DOHH2 (cell line): ENCODE measurements at regions not wholly inside any gene's neighbourhood (a gene's known extent, or its start where the extent isn't known, plus 50 kb on each side); places are given as distances from the start of the nearest gene placed in this dataset.

Experiments
- H3F3A ChIP-seq: fragments of 200-600 bp; sonication (generic), shearing (Covaris generic); 2 replicates; pipeline ENCODE4 v1.6.0; 2016; ENCODE audit warnings: antibody characterized with exemption, mild to moderate bottlenecking; ENCODE audit not compliant: control insufficient read depth, insufficient read depth
- H3K27ac ChIP-seq: fragments of 200-600 bp; sonication (generic); 2 replicates; pipeline ENCODE4 v1.5.1; 2014; ENCODE audit warnings: low read depth, mild to moderate bottlenecking, low read length, moderate library complexity
- H3K27me3 ChIP-seq: fragments of 200-600 bp; sonication (generic); 2 replicates; pipeline ENCODE4 v1.6.1; 2014; ENCODE audit warnings: mild to moderate bottlenecking, low read length, mixed read lengths; ENCODE audit not compliant: control insufficient read depth
- H3K36me3 ChIP-seq: fragments of 200-600 bp; sonication (generic); 2 replicates; pipeline ENCODE4 v1.6.1; 2014; ENCODE audit warnings: mild to moderate bottlenecking, low read length, moderate library complexity, mixed read lengths; ENCODE audit not compliant: control insufficient read depth
- H3K4me1 ChIP-seq: fragments of 200-600 bp; sonication (generic); 2 replicates; pipeline ENCODE4 v1.6.1; 2014; ENCODE audit warnings: mild to moderate bottlenecking, low read length, mixed read lengths; ENCODE audit not compliant: control insufficient read depth
- H3K4me2 ChIP-seq: fragments of 200-600 bp; sonication (generic); 2 replicates; pipeline ENCODE4 v1.6.0; 2014; ENCODE audit warnings: mild to moderate bottlenecking, low read length, moderate library complexity
- H3K4me3 ChIP-seq: fragments of 200-600 bp; sonication (generic); 2 replicates; pipeline ENCODE4 v1.5.1; 2014; ENCODE audit warnings: mild to moderate bottlenecking, low read length, mixed read lengths
- H3K79me2 ChIP-seq: fragments of 200-600 bp; sonication (generic); 2 replicates; pipeline ENCODE4 v1.6.1; 2014; ENCODE audit warnings: mild to moderate bottlenecking, low read length, mixed read lengths; ENCODE audit not compliant: control insufficient read depth
- H3K9me2 ChIP-seq: fragments of 200-600 bp; sonication (generic); replicated peaks from 2 replicates; pipeline ENCODE4 v1.6.1; 2014; ENCODE audit warnings: mild to moderate bottlenecking, low read length, mixed read lengths; ENCODE audit not compliant: control insufficient read depth
- H3K9me3 ChIP-seq: fragments of 200-600 bp; sonication (generic); 2 replicates; pipeline ENCODE4 v1.6.1; 2014; ENCODE audit warnings: antibody characterized with exemption, low read length, mixed read lengths; ENCODE audit not compliant: control insufficient read depth, insufficient read depth
- H4K20me1 ChIP-seq: fragments of 200-600 bp; sonication (generic); 2 replicates; pipeline ENCODE4 v1.6.0; 2014; ENCODE audit warnings: low read depth, mild to moderate bottlenecking, antibody characterized with exemption, low read length, moderate library complexity; ENCODE audit not compliant: control insufficient read depth, insufficient read depth
- EZH2phosphoT487 ChIP-seq: fragments of 200-600 bp; sonication (generic); IDR thresholded peaks from 2 replicates; pipeline ENCODE4 v1.6.1; 2017; ENCODE audit warnings: borderline replicate concordance, mild to moderate bottlenecking, antibody characterized with exemption, low read length, moderate library complexity, mixed read lengths
- TF ChIP-seq, protein P1 (sequence below): fragments of 200-600 bp; sonication (generic); IDR thresholded peaks from one replicate; pipeline ENCODE4 v1.5.1; 2014; ENCODE audit warnings: antibody characterized with exemption, mild to moderate bottlenecking, low read depth, low read length; ENCODE audit not compliant: poor library complexity, severe bottlenecking

DNA sequence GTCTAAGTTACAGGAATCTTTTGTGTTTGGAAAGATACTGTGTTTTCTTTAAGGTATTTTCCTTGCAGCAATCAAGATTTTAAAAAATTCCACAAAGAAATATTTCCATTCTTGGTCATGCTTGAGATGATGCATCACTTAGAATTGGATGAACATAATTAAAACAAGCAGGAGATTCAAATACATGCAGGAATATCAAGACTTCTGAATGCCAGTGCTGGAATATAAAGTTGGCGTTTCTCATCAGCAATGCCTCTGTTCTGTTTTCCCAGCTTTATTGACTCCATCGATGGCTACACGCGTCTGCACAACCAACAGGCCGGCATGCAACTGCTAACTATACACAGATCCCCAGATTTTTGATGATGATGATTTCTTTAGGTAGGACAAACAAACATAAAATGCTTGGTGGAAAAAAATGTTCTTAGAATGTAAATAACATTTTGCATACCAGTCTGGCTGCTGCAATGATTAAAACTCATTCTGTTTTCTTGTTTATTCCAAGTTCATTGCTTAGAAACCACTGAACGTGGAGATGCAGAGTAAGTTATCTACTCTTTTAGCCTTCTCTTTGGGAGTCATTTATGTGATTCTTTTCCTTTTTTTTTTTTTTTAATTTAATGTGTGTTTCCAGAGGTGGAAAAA lies 91.3 kb upstream of the FAM171A1 start:
- H3K79me2 ChIP-seq: no peaks in the 10 kb centered on the region
- no peaks in the 10 kb centered on the region for H3K36me3 ChIP-seq
- no peaks in the 10 kb centered on the region for H3K9me3 ChIP-seq
- no peak for TF ChIP-seq EZH2phosphoT487
- TF ChIP-seq, protein P1, sequence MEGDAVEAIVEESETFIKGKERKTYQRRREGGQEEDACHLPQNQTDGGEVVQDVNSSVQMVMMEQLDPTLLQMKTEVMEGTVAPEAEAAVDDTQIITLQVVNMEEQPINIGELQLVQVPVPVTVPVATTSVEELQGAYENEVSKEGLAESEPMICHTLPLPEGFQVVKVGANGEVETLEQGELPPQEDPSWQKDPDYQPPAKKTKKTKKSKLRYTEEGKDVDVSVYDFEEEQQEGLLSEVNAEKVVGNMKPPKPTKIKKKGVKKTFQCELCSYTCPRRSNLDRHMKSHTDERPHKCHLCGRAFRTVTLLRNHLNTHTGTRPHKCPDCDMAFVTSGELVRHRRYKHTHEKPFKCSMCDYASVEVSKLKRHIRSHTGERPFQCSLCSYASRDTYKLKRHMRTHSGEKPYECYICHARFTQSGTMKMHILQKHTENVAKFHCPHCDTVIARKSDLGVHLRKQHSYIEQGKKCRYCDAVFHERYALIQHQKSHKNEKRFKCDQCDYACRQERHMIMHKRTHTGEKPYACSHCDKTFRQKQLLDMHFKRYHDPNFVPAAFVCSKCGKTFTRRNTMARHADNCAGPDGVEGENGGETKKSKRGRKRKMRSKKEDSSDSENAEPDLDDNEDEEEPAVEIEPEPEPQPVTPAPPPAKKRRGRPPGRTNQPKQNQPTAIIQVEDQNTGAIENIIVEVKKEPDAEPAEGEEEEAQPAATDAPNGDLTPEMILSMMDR: no peak
- no peak overlapping the region for H3K4me3 ChIP-seq
- H3F3A ChIP-seq: no peaks in the 10 kb centered on the region
- H3K9me2 ChIP-seq: no peaks in the 10 kb centered on the region
- no peaks in the 10 kb centered on the region for H3K4me1 ChIP-seq
- H3K4me2 ChIP-seq: no peak overlapping the region
- no peak overlapping the region for H3K27ac ChIP-seq
- no peaks in the 10 kb centered on the region for H3K27me3 ChIP-seq
- no peaks in the 10 kb centered on the region for H4K20me1 ChIP-seq

DNA sequence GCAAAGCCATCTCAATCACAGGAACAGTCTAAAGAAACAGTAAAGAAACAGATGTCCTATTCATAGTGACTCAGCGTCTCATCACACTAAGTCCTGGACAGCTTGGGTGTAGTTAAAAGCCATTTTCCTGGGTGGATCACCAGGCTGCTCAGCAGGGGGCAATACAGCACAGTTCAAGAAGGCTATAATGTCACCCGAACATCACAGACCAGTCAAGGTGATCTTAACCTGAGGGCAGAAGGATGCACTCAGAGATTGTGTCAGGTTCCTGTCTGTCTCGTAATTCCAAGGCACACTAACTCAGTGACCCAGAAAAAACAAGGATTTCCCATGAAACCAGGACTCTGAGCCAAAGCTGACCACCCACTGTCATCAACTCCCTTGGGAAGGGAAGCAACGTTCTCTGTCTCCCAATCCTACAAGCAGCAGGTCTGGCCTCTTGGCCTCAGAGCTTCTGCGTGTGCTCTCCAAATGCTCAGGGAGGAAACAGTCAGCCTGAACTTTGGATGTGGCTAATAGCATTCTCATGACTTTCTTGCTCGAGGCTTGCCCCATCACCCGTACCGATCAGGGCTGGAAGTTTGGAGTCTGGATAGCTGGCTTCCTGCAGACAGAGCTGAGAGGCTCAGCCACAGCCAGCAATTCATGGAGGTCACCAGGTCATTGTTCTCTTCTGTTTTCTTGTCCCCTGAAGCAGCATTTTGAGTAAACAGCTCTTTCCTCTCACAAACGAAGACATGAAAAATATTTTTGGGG lies 90.4 kb upstream of the FAM171A1 start:
- no peaks in the 10 kb centered on the region for H3K79me2 ChIP-seq
- H3K4me1 ChIP-seq: no peaks in the 10 kb centered on the region
- H3K4me2 ChIP-seq: no peak overlapping the region

DNA sequence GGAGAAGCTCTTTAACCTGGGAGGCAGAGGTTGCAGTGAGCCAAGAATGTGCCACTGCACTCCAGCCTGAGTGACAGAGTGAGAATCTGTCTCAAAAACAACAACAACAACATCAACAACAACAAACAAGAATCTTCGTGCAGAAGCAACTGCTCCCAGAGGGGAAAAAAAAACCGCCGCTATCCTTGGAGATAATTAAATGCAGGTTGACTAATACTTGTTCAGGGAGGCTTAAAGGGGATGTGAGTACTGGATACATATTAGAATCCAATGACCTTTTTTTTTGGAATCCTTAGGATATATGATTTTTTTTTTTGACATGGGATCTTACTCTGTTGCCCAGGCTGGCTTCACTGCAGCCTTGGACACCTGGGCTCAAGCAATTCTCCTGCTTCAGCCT lies 89.6 kb upstream of the FAM171A1 start:
- Histone ChIP-seq H3F3A (no peaks in the 10 kb centered on the region), H3K9me3 (no peaks in the 10 kb centered on the region), H3K4me3 (no peak overlapping the region), H3K9me2 (no peaks in the 10 kb centered on the region), H3K27ac (no peak overlapping the region), H3K79me2 (no peaks in the 10 kb centered on the region), H3K4me1 (no peaks in the 10 kb centered on the region), H4K20me1 (no peaks in the 10 kb centered on the region), H3K27me3 (no peaks in the 10 kb centered on the region), H3K4me2 (no peak overlapping the region), H3K36me3 (no peaks in the 10 kb centered on the region)
- TF ChIP-seq, protein P1: no peak
- no peak for TF ChIP-seq EZH2phosphoT487

More for the DNA sequence above, 90.4 kb upstream of the FAM171A1 start:
- Histone ChIP-seq H3K4me3 (no peak overlapping the region), H3K9me3 (no peaks in the 10 kb centered on the region), H4K20me1 (no peaks in the 10 kb centered on the region), H3F3A (no peaks in the 10 kb centered on the region), H3K36me3 (no peaks in the 10 kb centered on the region), H3K27me3 (no peaks in the 10 kb centered on the region), H3K27ac (no peak overlapping the region), H3K9me2 (no peaks in the 10 kb centered on the region)
- TF ChIP-seq EZH2phosphoT487: no peak
- TF ChIP-seq, protein P1: no peak
